PFSK-1 (cell line): ENCODE measurements at regions not wholly inside any gene's neighbourhood (a gene's known extent, or its start where the extent isn't known, plus 50 kb on each side); places are given as distances from the start of the nearest gene placed in this dataset.

Experiments used
- POLR2AphosphoS5 ChIP-seq: IDR thresholded peaks from 2 replicates; pipeline ENCODE4 v1.6.1; 2012; ENCODE audit warnings: low read depth, mild to moderate bottlenecking, control low read depth, low read length, moderate library complexity
- SIN3A ChIP-seq: IDR thresholded peaks from 2 replicates; pipeline ENCODE4 v1.6.1; 2012; ENCODE audit warnings: mild to moderate bottlenecking, low read length, moderate library complexity, borderline replicate concordance; ENCODE audit not compliant: insufficient read depth
- TAF1 ChIP-seq: IDR thresholded peaks from 2 replicates; pipeline ENCODE4 v1.6.1; 2012; ENCODE audit warnings: low read length, control low read depth, borderline replicate concordance; ENCODE audit not compliant: insufficient read depth
- TF ChIP-seq, protein P1 (sequence below), 2 experiments: IDR thresholded peaks; 2 replicates each; pipeline versions ENCODE4 v1.6.1 to v1.8.0; 2011 to 2012; ENCODE audit warnings: low read depth in 2 of 2, low read length in 2 of 2, control low read depth in 1 of 2, inconsistent platforms in 1 of 2, mild to moderate bottlenecking in 1 of 2, moderate library complexity in 1 of 2; ENCODE audit not compliant: insufficient read depth in 1 of 2

DNA sequence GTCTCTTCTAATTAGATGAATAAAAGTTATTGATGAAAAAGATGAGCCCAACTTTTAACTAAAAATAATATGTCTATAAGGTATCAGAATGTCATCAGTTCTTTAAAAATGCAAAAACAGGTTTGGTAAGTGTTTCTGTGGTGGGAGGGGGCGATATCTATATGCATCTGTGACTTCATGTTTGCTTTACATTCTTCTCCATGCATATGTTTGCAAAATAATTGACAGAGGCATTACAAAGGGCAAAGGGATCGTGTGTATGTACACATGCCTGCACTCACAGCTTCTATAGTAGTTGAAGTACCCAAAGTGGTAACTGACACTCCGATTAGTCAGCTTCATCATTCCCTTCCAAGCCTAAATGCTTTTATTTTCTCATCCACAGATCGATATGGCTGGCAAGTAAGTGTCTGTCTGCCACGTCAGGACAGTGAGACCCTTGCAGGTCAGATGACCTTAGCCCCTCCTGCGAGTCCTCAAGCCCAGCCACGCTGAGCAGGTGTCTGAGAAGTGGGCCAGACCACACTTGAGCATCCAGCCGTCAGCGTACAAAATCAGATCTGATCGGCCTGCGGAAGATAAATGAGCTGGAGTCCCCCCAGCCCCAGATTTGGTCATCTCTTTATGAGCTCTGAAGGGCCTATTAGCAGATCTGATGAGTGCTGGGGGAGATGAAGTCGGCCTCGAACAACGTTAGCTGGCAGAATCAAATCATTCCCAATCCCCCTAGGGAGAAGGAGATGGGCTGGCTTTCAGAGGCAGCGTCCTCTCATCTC lies 369.1 kb downstream of the MAFB start:
- TF ChIP-seq, protein P1, sequence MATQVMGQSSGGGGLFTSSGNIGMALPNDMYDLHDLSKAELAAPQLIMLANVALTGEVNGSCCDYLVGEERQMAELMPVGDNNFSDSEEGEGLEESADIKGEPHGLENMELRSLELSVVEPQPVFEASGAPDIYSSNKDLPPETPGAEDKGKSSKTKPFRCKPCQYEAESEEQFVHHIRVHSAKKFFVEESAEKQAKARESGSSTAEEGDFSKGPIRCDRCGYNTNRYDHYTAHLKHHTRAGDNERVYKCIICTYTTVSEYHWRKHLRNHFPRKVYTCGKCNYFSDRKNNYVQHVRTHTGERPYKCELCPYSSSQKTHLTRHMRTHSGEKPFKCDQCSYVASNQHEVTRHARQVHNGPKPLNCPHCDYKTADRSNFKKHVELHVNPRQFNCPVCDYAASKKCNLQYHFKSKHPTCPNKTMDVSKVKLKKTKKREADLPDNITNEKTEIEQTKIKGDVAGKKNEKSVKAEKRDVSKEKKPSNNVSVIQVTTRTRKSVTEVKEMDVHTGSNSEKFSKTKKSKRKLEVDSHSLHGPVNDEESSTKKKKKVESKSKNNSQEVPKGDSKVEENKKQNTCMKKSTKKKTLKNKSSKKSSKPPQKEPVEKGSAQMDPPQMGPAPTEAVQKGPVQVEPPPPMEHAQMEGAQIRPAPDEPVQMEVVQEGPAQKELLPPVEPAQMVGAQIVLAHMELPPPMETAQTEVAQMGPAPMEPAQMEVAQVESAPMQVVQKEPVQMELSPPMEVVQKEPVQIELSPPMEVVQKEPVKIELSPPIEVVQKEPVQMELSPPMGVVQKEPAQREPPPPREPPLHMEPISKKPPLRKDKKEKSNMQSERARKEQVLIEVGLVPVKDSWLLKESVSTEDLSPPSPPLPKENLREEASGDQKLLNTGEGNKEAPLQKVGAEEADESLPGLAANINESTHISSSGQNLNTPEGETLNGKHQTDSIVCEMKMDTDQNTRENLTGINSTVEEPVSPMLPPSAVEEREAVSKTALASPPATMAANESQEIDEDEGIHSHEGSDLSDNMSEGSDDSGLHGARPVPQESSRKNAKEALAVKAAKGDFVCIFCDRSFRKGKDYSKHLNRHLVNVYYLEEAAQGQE (IDR thresholded peaks at IDR 0.05; ENCODE audit: insufficient read depth in 1 of 2, low read depth in 2 of 2, low read length in 2 of 2), result no peak
- TF ChIP-seq POLR2AphosphoS5 (no peak), SIN3A (no peak), TAF1 (no peak)
